WTC11 (cell line): ENCODE measurements at regions not wholly inside any gene's neighbourhood (a gene's known extent, or its start where the extent isn't known, plus 50 kb on each side); places are given as distances from the start of the nearest gene placed in this dataset.

Experiments
- AFF4 ChIP-seq: sonication (generic); formaldehyde crosslinking; IDR thresholded peaks from 2 replicates; pipeline ENCODE4 v1.8.1; 2023; ENCODE audit warnings: mild to moderate bottlenecking, missing genetic modification reagents, borderline replicate concordance
- CBFB ChIP-seq: sonication (generic); formaldehyde crosslinking; IDR thresholded peaks from 2 replicates; pipeline ENCODE4 v1.8.1; 2022; ENCODE audit warnings: mild to moderate bottlenecking, low read depth, missing genetic modification reagents
- CREB1 ChIP-seq: sonication (generic); formaldehyde crosslinking; IDR thresholded peaks from 2 replicates; pipeline ENCODE4 v1.8.0; 2023; ENCODE audit warnings: mild to moderate bottlenecking, missing genetic modification reagents
- CTCF ChIP-seq: fragments of 200-600 bp; IDR thresholded peaks from 2 replicates; pipeline ENCODE4 v1.8.0; 2022; ENCODE audit warnings: antibody characterized with exemption
- E2F1 ChIP-seq: sonication (generic); formaldehyde crosslinking; IDR thresholded peaks from 2 replicates; pipeline ENCODE4 v1.8.0; 2022; ENCODE audit warnings: mild to moderate bottlenecking, missing genetic modification reagents
- GTF2I ChIP-seq: fragments of 250-450 bp; sonication (Bioruptor Pico); conservative IDR thresholded peaks from 2 replicates; pipeline ENCODE4 v1.4.0; 2021; ENCODE audit warnings: mild to moderate bottlenecking
- HMGXB4 ChIP-seq: sonication (generic); formaldehyde crosslinking; IDR thresholded peaks from 2 replicates; pipeline ENCODE4 v1.8.1; 2023; ENCODE audit warnings: mild to moderate bottlenecking, moderate library complexity, missing genetic modification reagents
- JUN ChIP-seq: sonication (generic); formaldehyde crosslinking; IDR thresholded peaks from 2 replicates; pipeline ENCODE4 v1.8.0; 2023; ENCODE audit warnings: mild to moderate bottlenecking, missing genetic modification reagents
- MAX ChIP-seq: sonication (generic); formaldehyde crosslinking; IDR thresholded peaks from 2 replicates; pipeline ENCODE4 v1.8.0; 2022; ENCODE audit warnings: mild to moderate bottlenecking, missing genetic modification reagents
- NFYB ChIP-seq: sonication (generic); formaldehyde crosslinking; conservative IDR thresholded peaks from 2 replicates; pipeline ENCODE4 v1.8.0; 2022; ENCODE audit warnings: low read depth, missing genetic modification reagents
- USF2 ChIP-seq: sonication (generic); formaldehyde crosslinking; IDR thresholded peaks from 2 replicates; pipeline ENCODE4 v1.8.1; 2023; ENCODE audit warnings: mild to moderate bottlenecking, missing genetic modification reagents, moderate library complexity
- ZNF281 ChIP-seq: sonication (generic); formaldehyde crosslinking; IDR thresholded peaks from 2 replicates; pipeline ENCODE4 v1.8.0; 2023; ENCODE audit warnings: mild to moderate bottlenecking, missing genetic modification reagents

- no peak for TF ChIP-seq MAX
- TF ChIP-seq CTCF = no peak
- no peak for TF ChIP-seq CBFB (CRISPR knock-in tag)
- no peak for TF ChIP-seq ZNF281 (CRISPR knock-in tag)
- TF ChIP-seq E2F1 (CRISPR knock-in tag) = no peak
- TF ChIP-seq CREB1 (CRISPR knock-in tag) = no peak
- TF ChIP-seq GTF2I = no peak
- TF ChIP-seq USF2 (CRISPR knock-in tag) = no peak
- TF ChIP-seq AFF4 (CRISPR knock-in tag) = no peak
- no peak for TF ChIP-seq HMGXB4 (CRISPR knock-in tag)
- TF ChIP-seq NFYB = no peak
- no peak for TF ChIP-seq JUN (CRISPR knock-in tag)
Measured at GRCh38 chr6:159450815-159451465, 242.1 kb downstream of the SOD2 start.
